PC-3 (cell line): ENCODE measurements at regions not wholly inside any gene's neighbourhood (a gene's known extent, or its start where the extent isn't known, plus 50 kb on each side); places are given as distances from the start of the nearest gene placed in this dataset.
A peak's percentile ranks its signal among the peaks of the same experiment; 100 is the strongest.

Experiments used
- ATAC-seq: fragments of 200-7000 bp; cut with Tn5 transposase; 2 replicates; pipeline ENCODE4 v1.9.1; 2020; ENCODE audit warnings: mild to moderate bottlenecking, moderate library complexity
- BruUV-seq: library from RNA; stranded (reverse); fragments of 400-500 nt; replicated peaks from 2 replicates; lab custom pipeline; 2021; lab: Mats Ljungman, UMichigan
- CTCF ChIA-PET: fragments of 300-600 bp; sonication (Branson Sonifier 250); formaldehyde crosslinking; loops from one replicate; lab custom pipeline; 2022; ENCODE audit warnings: antibody characterized with exemption; lab: Charles Lee
- POLR2A ChIA-PET: fragments of 300-600 bp; sonication (Branson Sonifier 250); formaldehyde crosslinking; loops from one replicate; lab custom pipeline; 2022; ENCODE audit warnings: antibody characterized with exemption; ENCODE audit not compliant: unreplicated experiment; lab: Charles Lee
- DNase-seq: peaks from one replicate; pipeline ENCODE4 v3.0.0-alpha.2; 2015
- H2AFZ ChIP-seq: fragments of 300-600 bp; sonication (generic); 2 replicates; pipeline ENCODE4 v1.6.0; 2016; ENCODE audit warnings: antibody characterized with exemption, low read length
- H3F3A ChIP-seq: fragments of 300-600 bp; sonication (generic); one replicate; pipeline ENCODE4 v1.6.0; 2017; ENCODE audit warnings: antibody characterized with exemption, low read length, control low read depth, mild to moderate bottlenecking; ENCODE audit not compliant: unreplicated experiment
- H3K27ac ChIP-seq: fragments of 300-600 bp; sonication (generic); 2 replicates; pipeline ENCODE4 v1.5.1; 2016; ENCODE audit warnings: mild to moderate bottlenecking, low read length
- H3K27me3 ChIP-seq: fragments of 300-600 bp; sonication (generic); 2 replicates; pipeline ENCODE4 v1.6.1; 2016; ENCODE audit warnings: low read length, mixed read lengths
- H3K36me3 ChIP-seq: fragments of 300-600 bp; sonication (generic); 2 replicates; pipeline ENCODE4 v1.6.1; 2016; ENCODE audit warnings: low read depth, mixed run types, low read length, mixed read lengths
- H3K4me1 ChIP-seq: fragments of 300-600 bp; sonication (generic); 2 replicates; pipeline ENCODE4 v1.5.1; 2016; ENCODE audit warnings: low read length; ENCODE audit not compliant: insufficient read depth
- H3K4me2 ChIP-seq: fragments of 300-600 bp; sonication (generic); 2 replicates; pipeline ENCODE4 v1.6.0; 2016; ENCODE audit warnings: low read length
- H3K4me3 ChIP-seq: fragments of 300-600 bp; sonication (generic); 2 replicates; pipeline ENCODE4 v1.5.1; 2016; ENCODE audit warnings: mild to moderate bottlenecking, low read length, mixed read lengths
- H3K79me2 ChIP-seq: fragments of 300-600 bp; sonication (generic); 2 replicates; pipeline ENCODE4 v1.6.1; 2017; ENCODE audit warnings: low read length, mixed read lengths
- H3K9ac ChIP-seq: fragments of 300-600 bp; sonication (generic); 2 replicates; pipeline ENCODE4 v1.6.0; 2016; ENCODE audit warnings: mild to moderate bottlenecking, low read length
- H3K9me2 ChIP-seq: fragments of 300-600 bp; sonication (generic); replicated peaks from 2 replicates; pipeline ENCODE4 v1.6.1; 2016; ENCODE audit warnings: mixed run types, low read length, mixed read lengths
- H3K9me3 ChIP-seq: fragments of 300-600 bp; sonication (generic); 2 replicates; pipeline ENCODE4 v1.6.1; 2016; ENCODE audit warnings: low read length, mixed read lengths
- H4K20me1 ChIP-seq: fragments of 300-600 bp; sonication (generic); 2 replicates; pipeline ENCODE4 v1.6.1; 2016; ENCODE audit warnings: low read length, mixed read lengths
- EZH2 ChIP-seq: fragments of 300-600 bp; sonication (generic); IDR thresholded peaks from one replicate; pipeline ENCODE4 v1.6.1; 2017; ENCODE audit warnings: antibody characterized with exemption, mild to moderate bottlenecking, low read length; ENCODE audit not compliant: unreplicated experiment
- EZH2phosphoT487 ChIP-seq: fragments of 300-600 bp; sonication (generic); IDR thresholded peaks from 2 replicates; pipeline ENCODE4 v1.6.1; 2018; ENCODE audit warnings: mild to moderate bottlenecking, antibody characterized with exemption, low read length, borderline replicate concordance
- intact Hi-C: fragments of 100-400 bp; cut with micrococcal nuclease; formaldehyde crosslinking; loops from 2 replicates; pipeline ENCODE4 v1.9.0; 2023
- TF ChIP-seq, protein P1 (sequence below): fragments of 300-600 bp; sonication (generic); conservative IDR thresholded peaks from 2 replicates; pipeline ENCODE4 v1.5.1; 2017; ENCODE audit warnings: antibody characterized with exemption, low read depth, mild to moderate bottlenecking, low read length

DNA sequence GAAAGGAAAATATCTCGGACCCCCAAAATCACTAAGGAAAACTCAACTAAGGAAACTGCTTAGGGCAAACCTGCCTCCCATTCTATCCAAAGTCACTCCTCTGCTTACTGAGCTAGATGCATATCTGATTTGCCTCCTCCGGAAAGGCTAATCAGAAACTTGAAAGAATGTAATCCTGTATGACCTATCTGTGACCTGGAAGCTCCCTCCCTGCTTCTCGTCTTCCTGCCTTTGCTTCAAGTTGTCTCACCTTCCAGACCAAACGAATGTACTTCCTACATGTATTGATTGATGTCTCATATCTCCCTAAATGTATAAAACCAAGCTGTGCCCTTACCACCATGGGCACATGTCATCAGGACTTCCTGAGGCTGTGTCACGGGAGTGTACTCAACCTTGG lies 58.1 kb upstream of the SEC61G start:
- CTCF ChIA-PET, result no interaction called here
- POLR2A ChIA-PET, result no interaction called here
- Histone ChIP-seq H3K4me2 (no peak overlapping the region), H3K27ac (no peak overlapping the region), H3K36me3 (no peaks in the 10 kb centered on the region), H4K20me1 (no peaks in the 10 kb centered on the region), H3K27me3 (no peaks in the 10 kb centered on the region), H3K9me2 (no peaks in the 10 kb centered on the region), H3F3A (no peaks in the 10 kb centered on the region), H3K4me1 (no peaks in the 10 kb centered on the region), H3K9ac (no peak overlapping the region), H3K9me3 (no peaks in the 10 kb centered on the region), H2AFZ (0 out of 2 replicates have a peak overlapping the region, but pooled peaks have one; percentile 17), H3K79me2 (no peaks in the 10 kb centered on the region), H3K4me3 (no peak overlapping the region)
- TF ChIP-seq, protein P1, sequence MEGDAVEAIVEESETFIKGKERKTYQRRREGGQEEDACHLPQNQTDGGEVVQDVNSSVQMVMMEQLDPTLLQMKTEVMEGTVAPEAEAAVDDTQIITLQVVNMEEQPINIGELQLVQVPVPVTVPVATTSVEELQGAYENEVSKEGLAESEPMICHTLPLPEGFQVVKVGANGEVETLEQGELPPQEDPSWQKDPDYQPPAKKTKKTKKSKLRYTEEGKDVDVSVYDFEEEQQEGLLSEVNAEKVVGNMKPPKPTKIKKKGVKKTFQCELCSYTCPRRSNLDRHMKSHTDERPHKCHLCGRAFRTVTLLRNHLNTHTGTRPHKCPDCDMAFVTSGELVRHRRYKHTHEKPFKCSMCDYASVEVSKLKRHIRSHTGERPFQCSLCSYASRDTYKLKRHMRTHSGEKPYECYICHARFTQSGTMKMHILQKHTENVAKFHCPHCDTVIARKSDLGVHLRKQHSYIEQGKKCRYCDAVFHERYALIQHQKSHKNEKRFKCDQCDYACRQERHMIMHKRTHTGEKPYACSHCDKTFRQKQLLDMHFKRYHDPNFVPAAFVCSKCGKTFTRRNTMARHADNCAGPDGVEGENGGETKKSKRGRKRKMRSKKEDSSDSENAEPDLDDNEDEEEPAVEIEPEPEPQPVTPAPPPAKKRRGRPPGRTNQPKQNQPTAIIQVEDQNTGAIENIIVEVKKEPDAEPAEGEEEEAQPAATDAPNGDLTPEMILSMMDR, result no peak
- TF ChIP-seq EZH2phosphoT487, result no peak
- TF ChIP-seq EZH2, result no peak
- DNase-seq (no peak), ATAC-seq (no peak)
- intact Hi-C loops, result no loop called here
- BruUV-seq, result no TSS peak

DNA sequence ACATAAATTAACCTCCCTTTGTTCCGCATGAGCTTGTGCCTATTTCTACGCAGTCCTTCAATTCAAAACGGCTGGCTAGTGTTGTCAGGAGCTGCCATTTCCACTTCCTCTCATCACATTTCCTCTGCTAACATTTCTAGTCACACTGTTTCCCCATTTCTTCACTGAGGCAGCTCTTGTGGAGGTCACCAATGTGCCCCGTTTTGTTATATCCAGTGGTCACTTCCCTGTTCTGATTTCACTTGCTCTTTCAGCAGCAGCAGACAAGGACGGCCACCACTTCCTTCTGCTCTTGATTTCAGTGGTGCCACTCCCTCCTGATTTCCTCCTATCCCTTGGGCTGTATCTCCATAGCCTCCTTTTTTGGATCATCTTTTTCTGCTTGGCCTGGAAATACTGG lies 64.8 kb upstream of the SEC61G start:
- CTCF ChIA-PET, result no interaction called here
- BruUV-seq, result no TSS peak
- ATAC-seq, result no peak

DNA sequence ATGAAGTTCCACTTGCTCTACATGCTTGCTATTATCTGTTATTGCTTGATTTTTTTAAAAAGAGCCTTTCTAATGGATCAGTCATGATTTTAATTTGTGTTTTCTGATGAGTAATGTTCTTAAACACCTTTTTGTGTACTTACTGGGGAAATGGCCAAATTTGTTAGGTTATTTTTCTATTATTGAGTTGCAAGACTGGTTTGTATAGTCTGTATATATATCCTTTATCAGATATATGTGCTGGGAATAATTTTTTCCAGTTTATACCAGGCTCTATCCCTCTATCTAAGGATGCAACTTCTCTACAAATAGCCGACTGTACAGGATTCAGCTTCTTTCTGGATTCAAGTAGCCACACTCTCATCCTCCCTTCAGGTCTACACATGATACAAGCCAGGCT lies 65.6 kb upstream of the SEC61G start:
- H3F3A ChIP-seq, result no peaks in the 10 kb centered on the region
- no peaks in the 10 kb centered on the region for H3K27me3 ChIP-seq
- H3K27ac ChIP-seq, result peak overlapping the region; percentile 83
- TF ChIP-seq, protein P1, result no peak
- no peak for TF ChIP-seq EZH2phosphoT487
- no peak for TF ChIP-seq EZH2
- no peaks in the 10 kb centered on the region for H3K79me2 ChIP-seq
- peak overlapping the region; percentile 37; the same call in 1 of the 2 replicates for H3K9ac ChIP-seq
- H4K20me1 ChIP-seq, result no peaks in the 10 kb centered on the region
- peaks cover 35% of the 10 kb centered on the region for H3K4me1 ChIP-seq
- peak; percentile 59 for DNase-seq
- H2AFZ ChIP-seq, result peak overlapping the region; percentile 57
- POLR2A ChIA-PET, result no interaction called here
- BruUV-seq, result no TSS peak
- CTCF ChIA-PET, result no interaction called here
- intact Hi-C loops, result loop anchor here (1.0 kb wide), 2 partner anchors 14 to 36 kb away; no protein-coding TSS in a partner anchor
- peak overlapping the region; percentile 45; the same call in 1 of the 2 replicates for H3K4me3 ChIP-seq
- ATAC-seq, result peak; percentile 76
- no peaks in the 10 kb centered on the region for H3K9me2 ChIP-seq
- H3K9me3 ChIP-seq, result no peaks in the 10 kb centered on the region
- H3K36me3 ChIP-seq, result peaks cover 8% of the 10 kb centered on the region; the same call in 1 of the 2 replicates
- peak overlapping the region; percentile 79 for H3K4me2 ChIP-seq

More for the DNA sequence above, 64.8 kb upstream of the SEC61G start:
- H3K4me3 ChIP-seq, result no peak overlapping the region
- peak overlapping the region; percentile 61 for H2AFZ ChIP-seq
- POLR2A ChIA-PET, result interaction anchor here (0.7 kb wide), 1 partner anchor 11 kb away, joined by 5 read pairs; no protein-coding TSS in a partner anchor
- 0 out of 2 replicates have a peak, but pooled peaks cover under 1% of the 10 kb centered on the region for H3K36me3 ChIP-seq
- no peaks in the 10 kb centered on the region for H3K27me3 ChIP-seq
- H3K4me2 ChIP-seq, result no peak overlapping the region
- intact Hi-C loops, result no loop called here
- no peaks in the 10 kb centered on the region for H3K9me2 ChIP-seq
- H3F3A ChIP-seq, result no peaks in the 10 kb centered on the region
- no peak overlapping the region for H3K9ac ChIP-seq
- H3K27ac ChIP-seq, result peak overlapping the region; percentile 32
- H3K79me2 ChIP-seq, result no peaks in the 10 kb centered on the region
- H4K20me1 ChIP-seq, result no peaks in the 10 kb centered on the region
- TF ChIP-seq EZH2 (no peak), EZH2phosphoT487 (no peak)
- TF ChIP-seq, protein P1, result no peak
- H3K4me1 ChIP-seq, result peaks cover 35% of the 10 kb centered on the region
- no peak for DNase-seq
- no peaks in the 10 kb centered on the region for H3K9me3 ChIP-seq
